Adrenal gland (tissue), 5 donors: ENCODE measurements at regions not wholly inside any gene's neighbourhood (a gene's known extent, or its start where the extent isn't known, plus 50 kb on each side); places are given as distances from the start of the nearest gene placed in this dataset.

Source experiments
- POLR2A ChIP-seq, 2 donors: fragments of 450-650 bp; IDR thresholded peaks; one replicate each; pipeline ENCODE4 v1.6.1; 2017; ENCODE audit warnings: antibody characterized with exemption in 2 of 2, mild to moderate bottlenecking in 2 of 2, moderate library complexity in 1 of 2
- TF ChIP-seq, protein P1 (sequence below), 6 experiments: fragments of 450-650 bp in 4 of 6; fragments of 200-600 bp in 2 of 6; sonication (generic) in 1 of 6; IDR thresholded peaks; 1 replicate in 5 of 6; 2 replicates in 1 of 6; pipeline versions ENCODE4 v1.5.1 to v1.8.0; 2016 to 2021; ENCODE audit warnings: antibody characterized with exemption in 6 of 6, mild to moderate bottlenecking in 2 of 6, moderate library complexity in 1 of 6
- donor health status: DM: no; HTN: no; CAD: no.

DNA sequence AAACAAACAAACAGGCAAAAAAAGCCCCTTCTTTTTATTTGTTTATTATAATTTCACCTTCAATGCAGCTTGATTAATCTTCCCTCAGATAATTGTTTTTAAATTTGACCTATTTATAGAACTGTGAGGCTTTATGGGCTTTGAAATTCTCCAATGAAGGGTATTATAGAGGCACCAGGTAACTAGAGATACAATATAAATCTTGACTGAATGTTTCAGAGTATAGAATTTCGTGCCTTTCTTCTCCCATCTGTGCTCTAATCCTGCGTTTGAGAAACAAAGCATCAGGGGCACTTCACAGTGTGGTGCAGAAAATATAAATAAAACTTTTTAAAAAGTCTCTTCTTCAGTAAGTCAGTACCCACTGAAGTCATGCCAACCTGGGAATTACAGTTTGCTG, 120.9 kb downstream of the ANKRD50 start:
- TF ChIP-seq, protein P1, sequence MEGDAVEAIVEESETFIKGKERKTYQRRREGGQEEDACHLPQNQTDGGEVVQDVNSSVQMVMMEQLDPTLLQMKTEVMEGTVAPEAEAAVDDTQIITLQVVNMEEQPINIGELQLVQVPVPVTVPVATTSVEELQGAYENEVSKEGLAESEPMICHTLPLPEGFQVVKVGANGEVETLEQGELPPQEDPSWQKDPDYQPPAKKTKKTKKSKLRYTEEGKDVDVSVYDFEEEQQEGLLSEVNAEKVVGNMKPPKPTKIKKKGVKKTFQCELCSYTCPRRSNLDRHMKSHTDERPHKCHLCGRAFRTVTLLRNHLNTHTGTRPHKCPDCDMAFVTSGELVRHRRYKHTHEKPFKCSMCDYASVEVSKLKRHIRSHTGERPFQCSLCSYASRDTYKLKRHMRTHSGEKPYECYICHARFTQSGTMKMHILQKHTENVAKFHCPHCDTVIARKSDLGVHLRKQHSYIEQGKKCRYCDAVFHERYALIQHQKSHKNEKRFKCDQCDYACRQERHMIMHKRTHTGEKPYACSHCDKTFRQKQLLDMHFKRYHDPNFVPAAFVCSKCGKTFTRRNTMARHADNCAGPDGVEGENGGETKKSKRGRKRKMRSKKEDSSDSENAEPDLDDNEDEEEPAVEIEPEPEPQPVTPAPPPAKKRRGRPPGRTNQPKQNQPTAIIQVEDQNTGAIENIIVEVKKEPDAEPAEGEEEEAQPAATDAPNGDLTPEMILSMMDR (IDR thresholded peaks at IDR 0.05): no peak
- TF ChIP-seq POLR2A (IDR thresholded peaks at IDR 0.05): no peak
